ENCODE measurements at regions not wholly inside any gene's neighbourhood (a gene's known extent, or its start where the extent isn't known, plus 50 kb on each side); places are given as distances from the start of the nearest gene placed in this dataset.

GRCh38 chr13:20340759-20341171 is 108.6 kb upstream of the GJB6 start:
- peak in 3 of 8 donors; percentile 19 to 51 (median 25) for ATAC-seq
- Histone ChIP-seq H3K27me3 (peaks cover 0 to 3% (median 0%) of the 10 kb centered on the region in 7 donors), H3K27ac (no peak overlapping the region), H3K9me3 (no peaks in the 10 kb centered on the region), H3K4me3 (peak overlapping the region in 1 of 10 donors; percentile 16), H3K4me1 (peaks cover 0 to 11% (median 0%) of the 10 kb centered on the region in 9 donors), H3K36me3 (no peaks in the 10 kb centered on the region)
- no peak for DNase-seq
- intact Hi-C loops (cut with DNase I): no loop called here
- WGBS, 2 donors: 53 to 66% methylated on average over 10 of the region's 10 CpGs
- no peak for TF ChIP-seq CTCF (IDR thresholded peaks at IDR 0.05)

GRCh38 chr13:20340136-20340758 is 108.1 kb upstream of the GJB6 start:
- H3K4me3 ChIP-seq: peak overlapping the region in 1 of 10 donors; percentile 16
- WGBS, 2 donors: 61 to 66% methylated on average over 12 of the region's 12 CpGs
- no peak for DNase-seq
- no peak overlapping the region for H3K27ac ChIP-seq
- H3K27me3 ChIP-seq: peaks cover 0 to 3% (median 0%) of the 10 kb centered on the region in 7 donors
- H3K36me3 ChIP-seq: no peaks in the 10 kb centered on the region
- H3K4me1 ChIP-seq: peaks cover 0 to 11% (median 0%) of the 10 kb centered on the region in 9 donors
- intact Hi-C loops (cut with DNase I): no loop called here
- no peak for TF ChIP-seq CTCF (IDR thresholded peaks at IDR 0.05)
- no peaks in the 10 kb centered on the region for H3K9me3 ChIP-seq
- ATAC-seq: peak in 3 of 8 donors; percentile 38 to 59 (median 48)

- Histone ChIP-seq H3K36me3 (no peaks in the 10 kb centered on the region), H3K4me1 (peaks cover 0 to 11% (median 0%) of the 10 kb centered on the region in 9 donors), H3K4me3 (no peak overlapping the region), H3K27ac (no peak overlapping the region), H3K27me3 (peaks cover 0 to 2% (median 0%) of the 10 kb centered on the region in 7 donors), H3K9me3 (no peaks in the 10 kb centered on the region)
- WGBS, 2 donors: 91 to 94% methylated on average over 5 of the region's 5 CpGs
- no peak for TF ChIP-seq CTCF (IDR thresholded peaks at IDR 0.05)
- no peak for DNase-seq
- ATAC-seq: no peak
- intact Hi-C loops (cut with DNase I): no loop called here
These were observed 105.9 kb upstream of the GJB6 start for GRCh38 chr13:20337884-20338551.

GRCh38 chr13:20336761-20337160 is 104.6 kb upstream of the GJB6 start:
- intact Hi-C loops (cut with DNase I): no loop called here
- H3K27me3 ChIP-seq: no peaks in the 10 kb centered on the region
- TF ChIP-seq CTCF (IDR thresholded peaks at IDR 0.05): no peak
- no peak overlapping the region for H3K4me3 ChIP-seq
- no peak for ATAC-seq
- no peak overlapping the region for H3K27ac ChIP-seq
- 77 to 89% methylated on average over 4 of the region's 4 CpGs for WGBS, 2 donors
- H3K9me3 ChIP-seq: no peaks in the 10 kb centered on the region
- no peaks in the 10 kb centered on the region for H3K36me3 ChIP-seq
- peaks cover 0 to 21% (median 0%) of the 10 kb centered on the region in 9 donors for H3K4me1 ChIP-seq
- no peak for DNase-seq
